ENCODE measurements at regions not wholly inside any gene's neighbourhood (a gene's known extent, or its start where the extent isn't known, plus 50 kb on each side); places are given as distances from the start of the nearest gene placed in this dataset.

DNA sequence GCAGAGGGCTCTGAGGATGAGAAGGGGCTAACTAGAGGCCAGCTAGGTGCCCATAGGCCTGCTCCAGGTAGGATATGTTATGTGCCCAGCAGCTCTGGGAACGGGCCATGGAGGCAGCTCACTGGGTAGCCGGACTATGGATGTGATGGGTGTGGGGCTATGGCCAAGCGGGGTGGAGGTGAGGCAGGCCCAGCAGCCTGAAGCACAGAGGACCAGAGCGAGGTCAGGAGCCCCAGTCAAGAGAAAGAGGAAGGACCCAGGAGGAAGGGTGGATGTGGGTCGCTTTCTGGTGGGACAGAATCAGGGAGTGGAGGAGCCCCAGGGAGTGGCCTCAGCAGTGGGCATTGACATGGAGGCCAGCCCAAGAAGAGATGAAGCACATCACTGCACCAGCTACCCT is 117.9 kb upstream of the MLN start:
- no peak for DNase-seq

DNA sequence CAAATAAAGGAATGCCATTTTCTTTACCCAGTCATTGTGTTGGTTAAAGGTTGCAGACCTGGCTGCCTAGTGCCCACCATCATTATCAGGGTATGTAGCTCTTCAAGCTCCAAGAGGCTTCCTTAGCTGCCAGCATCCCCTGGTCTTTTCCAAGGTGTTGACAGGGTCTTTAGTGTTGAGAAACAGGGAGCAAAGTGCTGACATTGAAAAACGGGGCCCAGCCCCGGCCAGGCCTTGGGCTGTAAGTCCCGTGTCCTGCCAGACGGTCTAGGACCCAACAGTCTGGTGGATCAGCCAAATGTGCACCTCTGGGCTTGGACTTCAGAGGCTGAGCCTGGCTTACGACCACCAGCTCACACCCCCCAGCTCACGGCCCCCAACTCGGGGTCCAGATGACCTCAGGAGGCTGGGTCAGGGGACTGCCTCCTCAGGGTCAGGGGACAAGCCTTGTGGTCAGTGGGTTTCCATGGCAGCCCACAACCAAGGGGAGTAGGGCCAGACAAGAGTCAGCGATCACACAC is 114.4 kb upstream of the MLN start:
- no peak for DNase-seq

DNA sequence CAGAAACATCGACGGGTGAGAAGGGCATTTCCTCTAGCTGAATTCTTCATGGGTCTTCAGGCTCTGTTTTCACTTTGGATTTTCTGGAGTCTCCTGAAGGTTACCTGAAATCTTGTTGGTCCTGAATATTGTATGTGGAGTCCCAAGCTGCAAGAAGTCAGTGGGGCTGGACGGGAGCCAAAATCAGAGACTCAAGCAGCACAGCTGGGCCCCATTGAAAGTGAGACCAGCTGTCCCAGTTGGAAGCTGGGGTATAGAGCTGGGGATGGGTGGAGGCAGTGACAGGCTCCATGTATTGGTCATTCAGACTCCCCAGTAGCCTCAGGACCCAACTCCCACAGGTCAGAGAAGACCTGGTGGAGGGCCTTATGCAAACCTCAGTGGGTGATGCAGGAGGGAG is 111.3 kb upstream of the MLN start:
- DNase-seq = no peak

DNA sequence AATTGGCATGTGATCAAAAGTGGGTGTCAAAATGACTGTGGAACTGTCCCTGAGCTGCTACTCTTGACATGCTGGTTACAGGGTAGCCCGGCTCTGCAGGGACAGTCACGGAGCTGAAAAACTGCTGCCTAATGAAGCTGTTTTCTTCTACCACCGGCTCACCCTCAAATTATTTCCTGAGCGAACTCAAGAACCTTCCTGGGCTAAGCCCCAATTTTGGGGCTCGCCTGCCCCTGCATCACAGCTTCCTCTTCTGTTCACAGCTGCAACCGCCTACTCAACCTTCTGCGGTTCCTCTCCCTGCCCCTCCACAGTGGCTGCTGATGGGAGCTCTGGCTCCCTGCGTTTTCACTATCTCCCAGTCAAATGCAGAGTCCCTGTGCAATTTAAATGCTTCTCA is 110.8 kb upstream of the MLN start:
- DNase-seq = no peak

DNA sequence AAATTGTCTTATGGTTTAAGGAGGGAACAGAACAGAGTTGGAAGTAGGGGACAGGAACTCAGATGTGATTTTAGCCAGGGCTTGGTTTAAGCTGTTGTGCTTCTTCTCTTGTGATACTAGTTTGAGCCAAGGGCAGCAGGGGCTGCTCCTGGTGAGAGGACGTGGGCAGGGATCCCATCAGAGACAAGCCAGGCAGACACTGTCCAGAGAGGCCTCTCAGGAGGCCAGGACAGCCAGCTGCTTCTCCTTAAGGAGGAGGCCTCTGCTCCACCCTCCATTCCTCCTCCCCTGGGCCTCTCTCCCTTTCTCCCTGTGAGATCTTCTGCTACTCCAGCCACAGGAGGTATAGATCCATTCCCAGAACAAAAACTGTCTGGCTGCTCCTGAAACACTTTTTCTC is 108.4 kb upstream of the MLN start:
- no peak for DNase-seq

DNA sequence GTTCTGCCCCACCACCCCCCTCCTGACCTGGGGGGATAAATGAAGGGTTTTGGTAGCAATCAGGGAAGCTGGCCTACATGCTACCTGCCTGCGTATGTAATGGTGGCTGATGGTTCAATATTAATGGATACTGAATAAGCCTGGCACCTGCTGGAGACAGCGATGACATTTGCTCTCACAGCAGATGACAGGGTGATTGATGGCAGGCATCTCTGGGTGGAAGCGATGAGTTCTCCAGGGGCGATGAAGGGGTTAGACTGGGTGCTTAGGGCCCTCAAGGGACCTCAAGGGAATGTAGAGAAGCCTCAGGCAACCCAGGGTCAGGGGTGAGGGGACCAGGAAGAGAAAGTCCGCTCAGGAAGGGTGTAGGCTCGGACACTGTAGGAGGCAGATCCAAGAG is 107.7 kb upstream of the MLN start:
- DNase-seq = no peak

DNA sequence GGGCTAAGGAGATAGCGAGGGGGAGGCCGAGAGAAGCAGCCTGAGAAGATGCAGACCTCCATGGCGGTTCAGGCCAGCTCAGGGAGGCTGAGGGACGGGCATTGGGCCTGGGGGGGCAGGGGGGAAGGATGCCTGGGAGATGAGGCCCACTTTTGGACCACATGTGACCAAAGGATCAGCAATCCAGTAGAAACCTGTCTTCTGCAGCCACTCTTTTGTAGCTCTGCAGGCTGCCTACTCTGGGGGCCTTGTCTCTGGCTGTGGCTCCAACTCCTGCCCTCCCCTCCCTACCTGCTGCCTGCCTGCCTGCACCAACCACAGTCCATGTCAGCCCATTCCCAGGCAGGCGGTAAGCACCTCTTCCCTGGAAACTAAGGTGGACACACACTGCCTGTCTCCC is 106.8 kb upstream of the MLN start:
- no peak for DNase-seq

DNA sequence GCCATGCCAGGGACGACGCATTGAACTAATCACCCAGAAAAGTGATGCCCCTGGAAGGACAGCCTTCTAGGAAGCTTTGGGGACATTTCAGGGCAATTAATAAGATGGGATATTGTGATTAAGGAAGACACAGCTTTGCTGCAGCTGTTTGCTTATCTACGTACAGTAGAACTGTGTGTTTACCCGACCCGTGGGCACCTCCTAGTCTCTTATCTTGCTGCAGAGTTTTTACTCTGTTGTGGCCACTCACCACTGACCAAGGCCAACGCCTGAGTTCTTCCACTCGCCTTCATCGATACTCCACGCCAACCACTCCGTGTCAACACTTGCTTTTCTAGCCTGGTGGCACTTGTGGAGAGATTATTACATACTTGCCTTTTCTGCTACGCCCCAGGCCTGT is 105.9 kb upstream of the MLN start:
- DNase-seq = no peak

DNA sequence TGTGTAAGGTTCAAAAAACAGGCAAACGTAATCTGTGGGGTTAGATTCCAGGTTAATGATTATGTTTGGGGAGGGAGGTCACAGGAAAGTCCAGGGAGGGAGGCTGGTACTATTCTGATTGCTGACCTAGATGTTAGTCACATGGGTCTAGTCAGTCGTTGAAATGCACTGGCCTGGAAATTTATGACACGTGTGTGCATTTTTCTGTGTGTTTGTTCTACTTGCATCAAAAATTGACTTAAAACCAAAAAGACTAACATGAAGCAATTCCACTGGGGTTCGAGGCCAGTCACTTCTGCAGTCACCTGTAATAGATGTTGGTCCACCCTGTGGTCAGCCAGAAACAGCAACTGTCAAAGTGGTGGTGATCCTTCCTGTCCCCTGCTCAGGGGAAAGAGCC is 104.2 kb upstream of the MLN start:
- DNase-seq = no peak

DNA sequence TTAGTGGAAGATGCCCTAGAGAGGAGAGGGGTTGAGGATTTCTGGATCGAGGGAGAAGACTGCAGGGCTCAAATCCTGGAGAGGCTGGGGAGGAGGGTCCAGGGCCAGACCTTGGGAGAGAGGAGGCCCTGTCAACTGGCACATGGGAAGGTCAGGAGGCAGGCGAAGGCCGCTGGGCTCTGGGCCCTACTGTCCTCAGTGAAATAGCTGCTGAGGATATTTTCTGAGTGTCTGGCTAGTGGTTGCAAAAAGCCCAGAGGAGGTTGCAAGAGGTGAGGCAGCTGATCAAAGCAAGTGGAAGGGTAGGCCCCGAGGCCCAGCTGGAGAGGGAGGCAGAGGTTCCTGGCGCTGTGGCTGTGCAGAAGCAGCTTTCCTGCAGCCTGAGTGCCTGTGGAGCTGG is 103.4 kb upstream of the MLN start:
- no peak for DNase-seq

DNA sequence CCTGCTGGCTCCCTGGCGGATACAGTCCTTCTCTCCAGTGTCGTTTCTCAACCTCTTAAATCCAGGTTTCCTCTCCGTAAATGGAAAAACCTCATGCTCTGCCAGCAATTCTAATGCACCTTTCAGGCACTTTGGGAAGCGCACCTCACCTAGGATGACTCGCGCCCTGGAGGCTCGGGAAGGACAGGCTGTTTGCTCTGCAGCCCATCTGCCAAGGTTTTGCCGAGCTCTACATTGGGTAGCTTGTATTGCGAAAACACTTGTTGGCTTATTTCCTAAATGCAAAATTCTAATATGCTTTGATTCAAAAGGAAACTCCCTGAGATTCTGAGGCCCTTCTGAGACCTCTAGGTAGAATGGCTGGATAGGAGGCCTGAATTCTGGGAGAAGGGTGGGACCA is 102.6 kb upstream of the MLN start:
- DNase-seq = no peak

DNA sequence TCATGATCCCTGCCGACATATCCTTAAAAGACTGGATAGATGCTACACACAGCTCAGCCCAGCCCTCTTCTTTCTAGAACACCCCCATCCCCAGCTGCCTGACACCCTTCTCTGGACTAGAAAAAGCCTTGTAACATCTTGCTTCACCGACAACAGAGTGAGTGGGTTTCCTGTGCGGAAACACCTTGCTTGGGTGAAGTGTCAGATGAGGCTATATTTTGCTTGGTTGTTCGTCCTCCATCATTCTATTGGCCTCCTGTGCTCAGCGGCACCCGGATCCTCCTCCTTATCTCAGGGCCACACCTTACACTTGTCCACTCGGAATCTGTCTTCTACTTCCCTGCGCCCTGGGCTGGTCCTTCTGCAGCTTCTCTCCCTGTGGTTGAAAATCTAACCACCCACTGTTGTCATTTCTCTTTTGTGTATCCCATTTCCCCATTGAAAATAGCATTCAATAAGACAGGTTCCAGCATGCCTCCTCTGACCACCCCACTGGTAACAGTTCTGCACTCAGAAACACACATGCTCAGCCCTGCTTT is 101.3 kb upstream of the MLN start:
- no peak for DNase-seq

DNA sequence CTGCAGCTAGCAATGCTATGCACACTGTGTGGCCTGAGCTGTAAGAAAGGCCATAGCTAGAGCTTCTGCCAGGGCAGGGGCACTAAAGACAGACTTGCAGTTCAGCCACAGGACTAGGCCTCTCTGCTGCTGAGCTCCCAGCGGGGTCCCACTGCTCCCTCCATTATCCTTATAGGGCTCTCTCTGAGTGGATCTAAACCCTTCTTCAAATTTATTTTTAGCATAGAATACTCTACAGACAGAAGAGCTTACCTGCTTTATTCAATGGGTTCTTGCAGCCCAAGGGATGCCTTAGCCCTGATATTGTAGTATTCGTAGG is 100.9 kb upstream of the MLN start:
- no peak for DNase-seq

DNA sequence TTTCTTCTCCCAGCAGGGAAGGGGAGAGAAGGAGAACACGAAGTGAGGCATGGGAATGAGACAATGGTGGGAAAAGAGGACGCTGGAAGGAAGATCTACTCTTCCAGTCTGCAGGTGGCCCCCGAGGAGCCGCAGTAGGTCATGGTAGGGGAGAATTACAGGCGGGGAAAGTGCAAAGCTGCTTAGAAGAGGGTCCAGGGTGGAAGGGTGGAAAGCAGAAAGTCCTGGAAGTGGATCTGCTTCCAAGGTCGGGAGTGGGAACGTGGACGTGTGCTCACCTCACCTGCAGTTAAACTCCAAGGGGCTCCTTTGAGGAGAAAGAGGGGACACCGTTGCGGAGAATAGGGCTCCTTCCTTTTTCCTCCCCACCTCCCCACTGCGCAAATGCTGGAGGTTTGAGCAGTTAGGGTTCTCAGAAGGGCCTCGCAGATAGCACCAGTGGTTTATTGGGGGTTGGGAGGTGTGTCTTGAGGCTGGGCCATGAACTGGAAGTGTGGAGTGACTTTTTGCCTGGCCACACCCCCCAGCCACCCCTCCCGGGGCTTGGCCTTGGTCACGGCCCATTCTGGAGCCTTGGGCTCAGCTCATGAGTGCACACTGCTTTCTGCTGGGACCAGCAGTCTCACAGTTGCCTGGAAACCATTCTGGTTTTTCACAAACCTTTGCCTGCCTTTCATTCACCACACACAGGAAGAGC is 100.4 kb upstream of the MLN start:
- no peak for DNase-seq

DNA sequence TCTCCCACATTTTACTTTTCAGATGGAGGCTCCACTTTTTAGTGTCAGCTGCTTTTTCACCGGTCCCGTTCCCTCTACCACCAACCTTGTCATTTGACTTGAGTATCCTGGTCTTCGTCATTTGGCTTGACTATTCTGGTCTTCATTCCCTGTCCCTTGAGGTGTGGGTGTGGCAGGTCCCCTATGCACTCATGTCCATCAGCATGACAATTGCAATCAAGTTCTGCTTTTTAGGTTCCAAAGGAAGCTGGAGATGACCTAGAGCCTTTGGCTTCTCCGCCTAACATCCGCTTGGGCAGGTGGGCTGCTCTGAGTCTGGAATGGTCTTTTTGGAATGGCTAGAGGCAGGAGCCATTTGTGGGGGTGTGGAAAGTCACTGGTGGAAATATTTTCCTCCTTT is 99.8 kb upstream of the MLN start:
- DNase-seq = no peak

DNA sequence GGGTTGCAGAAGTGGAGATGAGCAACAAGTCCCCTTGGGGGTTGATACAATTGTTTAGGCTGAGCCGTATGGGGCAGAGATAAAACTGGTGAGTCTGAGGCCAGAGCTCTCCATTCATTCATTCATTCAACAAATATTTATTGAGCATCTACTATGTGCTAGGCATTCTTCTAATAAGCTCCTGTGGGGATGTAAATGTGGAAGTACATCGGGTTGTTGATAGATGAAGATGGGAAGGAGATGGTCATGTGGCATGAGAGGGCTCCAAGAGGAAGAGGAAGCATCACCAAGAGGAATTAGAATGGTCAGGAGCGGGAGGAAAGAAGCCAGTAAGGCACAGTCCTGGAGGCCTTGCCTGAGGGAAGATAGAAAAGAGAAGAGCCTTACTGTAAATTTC is 98.7 kb upstream of the MLN start:
- no peak for DNase-seq

DNA sequence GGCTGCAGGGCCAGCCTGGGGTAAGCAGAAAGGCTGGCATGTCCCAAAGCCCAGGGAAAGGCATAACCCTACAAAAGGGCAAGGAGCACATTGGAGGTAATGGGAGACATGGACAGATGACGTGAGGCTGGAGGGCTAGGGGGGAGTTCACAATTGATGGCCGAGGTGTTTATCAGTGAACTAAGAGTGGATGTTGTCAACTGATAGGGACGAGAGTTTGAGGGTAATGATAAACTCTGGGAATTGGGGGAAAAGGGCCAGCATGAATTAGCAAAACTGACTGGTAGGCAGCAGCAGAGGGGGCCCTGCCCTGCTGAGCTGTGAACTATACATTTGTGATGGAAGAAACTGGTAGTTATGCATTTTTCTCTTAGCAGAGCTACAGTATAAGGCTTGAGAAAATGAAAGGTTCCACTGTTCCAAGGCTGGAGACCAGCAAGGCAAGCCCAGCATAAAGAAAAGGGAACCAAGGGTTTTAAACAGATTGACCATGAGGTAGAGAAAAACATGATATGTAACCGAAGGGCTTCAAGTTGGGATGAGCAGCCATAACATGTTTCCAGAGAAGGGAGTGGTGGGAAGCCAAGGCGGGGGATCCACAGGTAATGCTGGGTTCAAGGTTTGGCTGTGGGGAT is 98.1 kb upstream of the MLN start:
- no peak for DNase-seq

DNA sequence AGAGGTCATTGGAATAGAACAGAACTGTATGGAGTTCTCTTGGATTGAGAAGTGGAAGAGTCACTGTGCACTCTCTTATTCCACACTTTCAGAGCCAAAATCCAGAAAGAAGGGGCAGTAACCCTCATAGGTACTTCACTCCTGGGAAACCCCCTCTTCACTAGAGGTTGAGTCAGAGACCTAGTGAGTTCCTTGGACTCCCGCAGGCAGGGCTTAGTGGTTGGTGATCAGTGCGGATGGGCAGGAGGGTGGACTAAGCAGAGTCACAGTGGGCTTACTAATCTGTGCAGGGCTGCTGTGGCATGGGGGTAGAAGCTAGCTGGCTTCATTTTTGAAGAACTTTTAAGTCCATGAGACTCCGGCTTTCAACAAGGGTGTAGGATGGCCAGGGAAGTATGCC is 95.0 kb upstream of the MLN start:
- DNase-seq = no peak

DNA sequence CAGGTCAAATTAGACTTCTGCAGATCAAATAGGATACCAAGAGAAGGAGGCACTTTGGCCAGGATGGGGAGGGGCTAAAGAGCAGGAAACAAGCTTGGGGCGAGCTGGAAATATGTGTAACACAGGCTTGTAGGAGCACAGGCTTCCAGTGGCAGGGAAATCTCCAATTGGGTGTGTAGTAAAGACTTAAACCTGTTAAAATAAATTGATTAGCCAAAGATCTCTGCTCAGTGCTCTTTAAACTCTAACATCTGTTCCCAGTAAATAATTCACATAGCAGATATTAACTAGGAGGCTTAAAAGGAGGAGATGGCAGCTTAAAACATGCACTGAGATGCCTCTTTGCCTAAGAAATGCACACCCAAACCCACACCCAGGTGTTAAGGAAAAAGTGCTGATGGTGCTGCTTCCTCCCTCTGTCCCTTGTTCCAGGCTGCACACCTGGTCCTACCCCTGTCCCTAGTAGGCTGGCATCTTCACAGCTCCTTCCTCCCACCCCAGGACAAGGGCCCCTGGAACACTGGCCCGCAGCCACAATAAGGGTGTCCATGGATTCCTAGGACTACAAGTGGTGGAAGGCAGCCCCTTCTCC is 93.5 kb upstream of the MLN start:
- no peak for DNase-seq

DNA sequence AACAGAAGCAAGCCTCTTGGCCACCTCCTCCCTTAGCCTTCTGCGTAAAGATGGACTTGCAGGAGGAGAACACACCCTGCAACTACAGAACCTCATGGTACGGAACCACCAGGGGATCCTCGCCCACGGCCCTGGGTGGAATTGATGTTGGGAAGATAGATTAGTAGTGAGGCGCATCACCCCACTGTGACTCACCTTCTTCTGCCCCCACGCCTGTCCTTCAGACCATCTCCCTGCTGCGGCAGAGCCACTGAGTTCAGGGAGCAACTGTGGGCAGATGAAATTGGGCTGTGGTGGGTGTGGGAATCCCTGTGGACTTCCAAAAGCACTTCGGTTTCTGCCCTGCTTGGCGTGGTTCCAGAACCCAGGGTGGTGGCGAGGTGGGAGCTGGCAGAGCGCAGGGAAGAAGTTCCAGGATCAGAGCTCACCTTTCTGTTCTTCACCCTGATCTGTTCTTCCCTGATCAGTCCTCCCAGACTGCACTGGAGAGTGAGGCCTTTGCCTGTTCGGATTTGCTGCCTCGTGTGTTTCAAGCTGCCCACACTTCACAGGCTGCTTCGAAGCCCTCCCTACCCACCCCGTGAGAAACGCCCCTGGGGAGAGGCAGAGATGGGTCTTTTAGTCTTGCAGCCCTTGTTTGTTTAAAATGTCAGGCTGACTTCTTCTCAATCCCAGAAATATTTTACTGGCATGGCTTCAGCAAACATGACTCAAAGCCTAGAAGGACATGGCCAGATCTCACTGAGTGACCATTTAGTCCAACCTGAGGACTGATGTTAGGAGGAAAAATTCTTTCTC is 92.8 kb upstream of the MLN start:
- no peak for DNase-seq

DNA sequence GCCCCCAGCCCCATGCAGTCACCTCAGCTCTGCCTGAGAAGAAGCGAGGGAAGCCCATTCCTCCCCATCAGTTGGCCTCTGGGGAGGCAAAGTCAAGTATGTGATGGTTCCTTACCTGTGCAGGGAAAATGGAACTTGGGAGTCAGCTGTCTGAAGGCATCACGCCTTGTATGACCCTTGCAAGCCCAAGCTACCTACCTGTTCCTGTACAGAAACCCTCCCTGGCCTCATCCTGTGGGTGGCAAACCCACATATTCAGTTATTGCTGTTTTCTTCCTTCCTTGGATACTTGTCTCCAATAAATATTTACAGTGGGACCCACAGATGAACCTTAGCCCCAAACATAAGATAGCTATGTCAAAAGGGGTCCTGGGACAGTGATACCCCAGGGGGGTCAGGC is 92.2 kb upstream of the MLN start:
- no peak for DNase-seq

DNA sequence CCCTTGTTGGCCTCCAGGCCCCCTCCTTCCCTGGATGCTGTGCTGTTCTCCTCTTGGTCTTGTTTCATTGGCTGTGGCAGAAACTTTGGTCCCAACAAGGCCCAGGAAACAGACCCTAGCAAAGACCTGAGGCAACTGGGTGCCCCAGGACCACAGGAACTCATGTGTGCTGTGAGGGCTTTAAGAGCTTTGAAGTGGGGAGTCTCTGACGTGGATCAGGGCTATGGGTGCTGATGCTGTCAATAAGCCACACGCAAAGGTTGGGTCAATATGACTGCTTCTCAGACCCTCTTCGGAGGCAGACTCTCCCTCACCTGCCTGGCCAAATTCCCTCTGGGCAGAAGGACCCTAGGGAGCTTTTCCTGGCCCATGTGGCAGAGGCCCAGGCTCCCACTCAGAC is 91.5 kb upstream of the MLN start:
- no peak for DNase-seq

DNA sequence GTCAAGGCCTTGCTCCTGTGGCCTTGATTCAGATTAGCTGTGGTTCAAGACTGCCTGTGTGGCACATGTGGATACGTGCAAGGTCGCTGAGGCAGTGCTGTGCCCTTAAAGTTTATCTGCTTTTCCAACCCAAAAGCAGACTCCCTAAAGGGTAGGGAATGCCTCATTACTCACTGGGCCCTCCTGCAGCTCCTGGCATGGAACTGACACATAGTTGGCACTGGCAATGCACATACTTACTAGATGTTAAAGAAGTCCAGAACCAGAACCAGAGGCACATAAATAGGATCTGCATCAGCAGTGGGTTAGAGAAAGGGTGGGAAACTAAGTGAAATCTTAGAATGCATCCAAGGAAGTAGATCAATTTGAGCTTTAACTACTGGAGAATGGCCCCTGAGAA is 90.6 kb upstream of the MLN start:
- DNase-seq = no peak

All from dermis blood vessel endothelial cell (primary cell).